T-cell (primary cell): ENCODE measurements at regions not wholly inside any gene's neighbourhood (a gene's known extent, or its start where the extent isn't known, plus 50 kb on each side); places are given as distances from the start of the nearest gene placed in this dataset.

Source experiments
- ATAC-seq, 4 experiments: fragments of 200-7000 bp in 3 of 4; fragments of 150-1000 bp in 1 of 4; cut with Tn5 transposase; replicated peaks in 1 of 4; 1 replicate in 3 of 4; 2 replicates in 1 of 4; pipeline ENCODE4 v1.10.0; 2021; ENCODE audit warnings: moderate library complexity in 3 of 4, mild to moderate bottlenecking in 2 of 4, moderate number of reproducible peaks in 1 of 4
- CTCF ChIA-PET, 2 donors: fragments of 300-600 bp; sonication (Branson Sonifier 250); formaldehyde crosslinking; loops; one replicate each; lab custom pipeline; 2022; ENCODE audit warnings: antibody characterized with exemption in 2 of 2; lab: Charles Lee
- POLR2A ChIA-PET, 2 donors: fragments of 300-600 bp; sonication (Branson Sonifier 250); formaldehyde crosslinking; loops; one replicate each; lab custom pipeline; 2022; ENCODE audit warnings: antibody characterized with exemption in 2 of 2; lab: Charles Lee
- DNase-seq, 35 experiments: peaks; one replicate each; pipeline versions ENCODE4 v3.0.0 to v3.0.0-alpha.2; 2013 to 2023
- H3K27ac ChIP-seq: one replicate; pipeline ENCODE4 v1.5.1; 2013; ENCODE audit warnings: low read length
- H3K27me3 ChIP-seq, 2 experiments: replicated peaks in 1 of 2; 1 replicate in 1 of 2; 2 replicates in 1 of 2; pipeline versions ENCODE4 v1.6.1 to v1.7.0; 2013; ENCODE audit warnings: low read length in 1 of 2, mixed read lengths in 1 of 2; ENCODE audit not compliant: control insufficient read depth in 2 of 2, insufficient read depth in 2 of 2; ENCODE audit errors: extremely low read depth in 1 of 2
- H3K36me3 ChIP-seq, 2 donors: 1 replicate in 1 of 2; 2 replicates in 1 of 2; pipeline versions ENCODE4 v1.6.1 to v1.7.0; 2013; ENCODE audit warnings: low read length in 1 of 2; ENCODE audit not compliant: control insufficient read depth in 2 of 2, insufficient read depth in 1 of 2; ENCODE audit errors: extremely low read depth in 1 of 2
- H3K4me1 ChIP-seq, 2 experiments: 1 replicate in 1 of 2; 2 replicates in 1 of 2; pipeline versions ENCODE4 v1.6.1 to v1.7.0; 2013; ENCODE audit warnings: low read length in 2 of 2, mixed read lengths in 1 of 2; ENCODE audit not compliant: insufficient read depth in 2 of 2, control insufficient read depth in 1 of 2; ENCODE audit errors: extremely low read depth in 1 of 2
- H3K4me3 ChIP-seq, 2 donors: 1 replicate in 1 of 2; 2 replicates in 1 of 2; pipeline versions ENCODE4 v1.5.1 to v1.7.0; 2013; ENCODE audit warnings: mild to moderate bottlenecking in 2 of 2, low read length in 1 of 2, moderate library complexity in 1 of 2; ENCODE audit not compliant: control insufficient read depth in 1 of 2; ENCODE audit errors: extremely low read depth in 1 of 2
- H3K9me3 ChIP-seq: 2 replicates; pipeline ENCODE4 v1.7.0; 2013
- H3K27ac Mint-ChIP-seq, 2 donors: one replicate each; pipeline ENCODE4 v1.8.0; 2020 to 2021; ENCODE audit warnings: mild to moderate bottlenecking in 2 of 2, mixed read lengths in 2 of 2
- H3K27me3 Mint-ChIP-seq, 2 donors: one replicate each; pipeline ENCODE4 v1.8.0; 2021 to 2022; ENCODE audit warnings: mixed read lengths in 2 of 2
- H3K36me3 Mint-ChIP-seq: one replicate; pipeline ENCODE4 v1.8.0; 2021; ENCODE audit warnings: mixed read lengths
- H3K4me1 Mint-ChIP-seq, 3 donors: one replicate each; pipeline ENCODE4 v1.8.0; 2020 to 2022; ENCODE audit warnings: mixed read lengths in 3 of 3, mild to moderate bottlenecking in 1 of 3
- H3K4me3 Mint-ChIP-seq, 3 donors: one replicate each; pipeline ENCODE4 v1.8.0; 2020 to 2022; ENCODE audit warnings: mild to moderate bottlenecking in 3 of 3, mixed read lengths in 3 of 3, moderate library complexity in 3 of 3
- H3K9me3 Mint-ChIP-seq, 3 donors: one replicate each; pipeline ENCODE4 v1.8.0; 2020 to 2022; ENCODE audit warnings: mixed read lengths in 3 of 3
- WGBS: methylation state at CpG from one replicate; pipeline ENCODE4 v1.1.5; 2013; ENCODE audit warnings: missing lambda C conversion rate; ENCODE audit not compliant: insufficient coverage; 5-methylcytosine and 5-hydroxymethylcytosine counted together

DNA sequence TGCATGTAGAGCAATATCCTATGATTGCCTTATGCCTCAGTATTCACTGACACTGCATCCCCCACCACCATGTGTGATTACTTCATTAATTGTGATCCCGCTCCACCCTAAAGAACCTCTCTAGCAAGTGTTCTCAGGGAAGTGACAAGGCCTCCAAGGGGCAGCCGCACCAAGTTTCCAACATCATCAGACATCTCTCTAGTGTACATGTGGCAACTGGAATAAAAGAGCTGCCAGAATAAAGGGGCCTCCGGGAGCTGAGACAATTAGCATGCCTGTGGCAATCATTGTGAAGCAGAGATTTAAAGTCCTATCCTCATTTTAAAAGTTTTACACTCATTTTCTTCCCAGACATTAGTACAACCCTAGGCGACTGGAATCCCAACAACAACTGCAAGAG, 902.1 kb upstream of the SEMA6D start:
- Histone ChIP-seq H3K36me3 (no peaks in the 10 kb centered on the region), H3K4me1 (no peaks in the 10 kb centered on the region), H3K27ac (no peak overlapping the region), H3K4me3 (no peak overlapping the region), H3K9me3 (no peaks in the 10 kb centered on the region), H3K27me3 (no peaks in the 10 kb centered on the region)
- DNase-seq (no peak), ATAC-seq (no peak)
- no peaks in the 10 kb centered on the region for H3K27me3 Mint-ChIP-seq
- 40% methylated on average over 1 of the region's 4 CpGs for WGBS
- ChIA-PET CTCF (no interaction called here), POLR2A (no interaction called here)
- H3K9me3 Mint-ChIP-seq: peaks cover 7 to 12% (median 10%) of the 10 kb centered on the region in 3 donors
- no peak overlapping the region for H3K4me3 Mint-ChIP-seq
- no peak overlapping the region for H3K27ac Mint-ChIP-seq
- no peaks in the 10 kb centered on the region for H3K4me1 Mint-ChIP-seq
- H3K36me3 Mint-ChIP-seq: no peaks in the 10 kb centered on the region

DNA sequence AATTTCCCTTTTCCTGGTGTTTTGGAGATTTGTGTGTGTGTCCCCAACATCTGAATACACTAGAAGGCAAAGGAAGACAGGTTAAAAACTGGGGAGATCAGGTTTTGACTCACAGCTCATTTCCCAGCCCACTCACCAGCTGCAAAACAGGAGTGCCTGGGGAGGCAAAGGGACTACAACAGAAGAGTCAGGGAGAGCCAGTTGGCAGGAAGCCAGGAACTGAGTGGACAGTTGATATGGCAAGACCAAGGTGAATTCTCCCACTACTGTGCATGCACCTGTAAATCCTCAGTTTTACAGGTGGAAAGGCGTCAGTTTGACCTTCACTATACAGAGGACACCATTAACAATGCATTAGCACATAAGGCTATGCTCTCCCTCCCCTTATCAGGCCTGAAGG, 901.5 kb upstream of the SEMA6D start:
- Histone ChIP-seq H3K36me3 (no peaks in the 10 kb centered on the region), H3K4me3 (no peak overlapping the region), H3K27ac (no peak overlapping the region), H3K4me1 (no peaks in the 10 kb centered on the region), H3K9me3 (no peaks in the 10 kb centered on the region), H3K27me3 (no peaks in the 10 kb centered on the region)
- ChIA-PET POLR2A (no interaction called here), CTCF (interaction anchor here in 1 of 2 donors (0.6 kb wide), 1 partner anchor 786 kb away, joined by 5 read pairs; no protein-coding TSS in a partner anchor)
- no peak overlapping the region for H3K4me3 Mint-ChIP-seq
- no peaks in the 10 kb centered on the region for H3K4me1 Mint-ChIP-seq
- H3K27ac Mint-ChIP-seq: no peak overlapping the region
- H3K36me3 Mint-ChIP-seq: no peaks in the 10 kb centered on the region
- H3K9me3 Mint-ChIP-seq: peaks cover 7 to 12% (median 10%) of the 10 kb centered on the region in 3 donors
- WGBS: 33% methylated on average over 1 of the region's 1 CpG
- ATAC-seq (no peak), DNase-seq (no peak)
- no peaks in the 10 kb centered on the region for H3K27me3 Mint-ChIP-seq

DNA sequence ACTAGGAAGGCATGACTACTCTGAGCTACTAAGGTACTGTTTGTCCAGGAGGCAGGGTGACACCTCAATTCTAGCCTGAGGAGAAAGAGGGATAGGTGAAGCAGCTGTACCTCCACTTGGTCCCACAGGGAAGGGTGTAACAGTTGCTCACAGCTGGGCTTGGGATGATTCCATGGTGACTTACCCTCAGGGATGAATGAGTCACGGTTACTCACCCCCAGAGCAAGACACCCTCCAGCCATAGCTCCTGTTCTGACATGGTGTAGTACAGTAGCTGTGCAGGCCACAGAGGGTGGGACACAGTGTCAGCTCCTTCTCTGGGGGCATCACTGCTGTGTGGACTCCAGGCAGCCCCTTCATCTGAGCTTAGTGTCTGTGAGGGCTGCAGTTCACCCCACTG, 868.6 kb upstream of the SEMA6D start:
- peaks cover 4 to 9% (median 6%) of the 10 kb centered on the region in 3 donors for H3K9me3 Mint-ChIP-seq
- no peaks in the 10 kb centered on the region for H3K36me3 Mint-ChIP-seq
- no peaks in the 10 kb centered on the region for H3K27me3 ChIP-seq
- no peak overlapping the region for H3K4me3 Mint-ChIP-seq
- no peak overlapping the region for H3K27ac ChIP-seq
- ChIA-PET POLR2A (no interaction called here), CTCF (no interaction called here)
- no peaks in the 10 kb centered on the region for H3K4me1 ChIP-seq
- H3K9me3 ChIP-seq: no peaks in the 10 kb centered on the region
- no peak overlapping the region for H3K4me3 ChIP-seq
- ATAC-seq: no peak
- H3K4me1 Mint-ChIP-seq: no peaks in the 10 kb centered on the region
- WGBS: no CpG with 5 or more reads among the region's 1 CpG
- no peaks in the 10 kb centered on the region for H3K27me3 Mint-ChIP-seq
- DNase-seq: no peak
- no peaks in the 10 kb centered on the region for H3K36me3 ChIP-seq
- no peak overlapping the region for H3K27ac Mint-ChIP-seq

DNA sequence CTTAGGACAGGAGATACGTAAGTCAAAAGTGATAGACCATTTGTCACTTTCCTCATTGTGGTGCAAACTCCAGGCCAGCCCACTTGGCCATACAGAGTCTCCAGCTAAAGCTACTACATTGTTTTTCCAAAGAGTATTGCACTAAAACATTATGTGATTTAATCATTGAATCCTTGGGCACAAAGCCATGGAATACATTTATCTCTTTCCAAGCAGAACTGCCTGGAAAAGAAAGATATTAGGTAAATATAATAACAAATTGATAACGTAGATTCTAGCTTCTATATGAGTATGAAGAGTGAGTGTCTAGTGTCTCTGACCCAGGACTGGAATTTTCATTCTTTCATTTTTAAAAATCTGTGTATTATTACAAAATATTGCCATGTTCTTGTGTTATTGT, 863.7 kb upstream of the SEMA6D start:
- Histone ChIP-seq H3K36me3 (no peaks in the 10 kb centered on the region), H3K4me1 (no peaks in the 10 kb centered on the region), H3K27ac (no peak overlapping the region), H3K9me3 (no peaks in the 10 kb centered on the region), H3K27me3 (no peaks in the 10 kb centered on the region), H3K4me3 (no peak overlapping the region)
- Mint-ChIP-seq H3K27ac (no peak overlapping the region), H3K9me3 (peaks cover 3 to 20% (median 18%) of the 10 kb centered on the region in 3 donors), H3K27me3 (no peaks in the 10 kb centered on the region), H3K4me3 (no peak overlapping the region), H3K4me1 (no peaks in the 10 kb centered on the region), H3K36me3 (no peaks in the 10 kb centered on the region)
- POLR2A ChIA-PET: no interaction called here
- ATAC-seq (no peak), DNase-seq (no peak)
- CTCF ChIA-PET: no interaction called here
- WGBS: 100% methylated on average over 1 of the region's 2 CpGs

DNA sequence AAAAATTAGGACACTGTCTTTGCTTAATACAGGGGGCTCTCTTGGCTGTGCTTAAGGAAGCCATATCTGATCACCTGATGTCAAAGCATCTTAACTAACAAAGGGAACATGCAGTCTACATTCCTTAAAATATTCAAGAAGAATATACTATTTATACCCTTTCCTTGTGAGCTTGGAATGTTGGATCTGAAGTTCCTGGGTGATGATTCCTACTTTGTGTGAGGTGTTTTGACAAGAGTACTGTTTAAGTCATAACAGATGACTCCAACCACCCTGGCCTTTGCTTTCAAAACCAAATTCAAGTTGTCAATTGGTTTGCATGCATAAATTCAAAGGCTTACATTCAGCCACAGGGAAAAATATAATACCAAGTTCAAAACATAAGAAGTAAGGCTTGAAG, 862.7 kb upstream of the SEMA6D start:
- Mint-ChIP-seq H3K27ac (no peak overlapping the region), H3K9me3 (peaks cover 5 to 20% (median 17%) of the 10 kb centered on the region in 3 donors), H3K27me3 (no peaks in the 10 kb centered on the region), H3K36me3 (no peaks in the 10 kb centered on the region), H3K4me1 (no peaks in the 10 kb centered on the region), H3K4me3 (no peak overlapping the region)
- CTCF ChIA-PET: no interaction called here
- DNase-seq (no peak), ATAC-seq (no peak)
- POLR2A ChIA-PET: no interaction called here
- Histone ChIP-seq H3K9me3 (no peaks in the 10 kb centered on the region), H3K4me3 (no peak overlapping the region), H3K4me1 (no peaks in the 10 kb centered on the region), H3K27me3 (no peaks in the 10 kb centered on the region), H3K27ac (no peak overlapping the region), H3K36me3 (no peaks in the 10 kb centered on the region)

DNA sequence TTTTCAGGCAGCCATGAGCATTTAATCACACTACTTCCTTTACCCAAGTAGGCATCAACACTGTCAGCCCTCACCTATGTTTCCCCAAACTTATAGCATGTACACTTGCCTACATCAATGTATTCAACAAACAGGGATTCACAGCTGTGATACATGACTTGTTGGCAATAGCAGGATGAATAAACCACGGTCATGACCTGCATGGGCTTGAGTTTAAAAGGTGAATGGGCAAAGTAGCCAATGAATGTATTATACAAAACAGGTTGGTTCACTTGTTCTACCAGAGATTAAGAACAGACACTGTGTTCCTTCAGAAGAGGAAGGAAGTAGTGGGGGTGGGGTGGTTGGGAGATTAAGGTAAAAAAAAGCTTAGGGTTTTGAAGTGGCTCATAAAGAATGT, 861.9 kb upstream of the SEMA6D start:
- DNase-seq: no peak
- Histone ChIP-seq H3K27ac (no peak overlapping the region), H3K4me3 (no peak overlapping the region), H3K4me1 (no peaks in the 10 kb centered on the region), H3K27me3 (no peaks in the 10 kb centered on the region), H3K36me3 (no peaks in the 10 kb centered on the region), H3K9me3 (no peaks in the 10 kb centered on the region)
- no peak overlapping the region for H3K4me3 Mint-ChIP-seq
- peaks cover 5 to 22% (median 20%) of the 10 kb centered on the region in 3 donors for H3K9me3 Mint-ChIP-seq
- no peaks in the 10 kb centered on the region for H3K27me3 Mint-ChIP-seq
- ChIA-PET POLR2A (no interaction called here), CTCF (no interaction called here)
- H3K36me3 Mint-ChIP-seq: no peaks in the 10 kb centered on the region
- H3K27ac Mint-ChIP-seq: no peak overlapping the region
- no peaks in the 10 kb centered on the region for H3K4me1 Mint-ChIP-seq
- WGBS: 40% methylated on average over 1 of the region's 1 CpG
- no peak for ATAC-seq

DNA sequence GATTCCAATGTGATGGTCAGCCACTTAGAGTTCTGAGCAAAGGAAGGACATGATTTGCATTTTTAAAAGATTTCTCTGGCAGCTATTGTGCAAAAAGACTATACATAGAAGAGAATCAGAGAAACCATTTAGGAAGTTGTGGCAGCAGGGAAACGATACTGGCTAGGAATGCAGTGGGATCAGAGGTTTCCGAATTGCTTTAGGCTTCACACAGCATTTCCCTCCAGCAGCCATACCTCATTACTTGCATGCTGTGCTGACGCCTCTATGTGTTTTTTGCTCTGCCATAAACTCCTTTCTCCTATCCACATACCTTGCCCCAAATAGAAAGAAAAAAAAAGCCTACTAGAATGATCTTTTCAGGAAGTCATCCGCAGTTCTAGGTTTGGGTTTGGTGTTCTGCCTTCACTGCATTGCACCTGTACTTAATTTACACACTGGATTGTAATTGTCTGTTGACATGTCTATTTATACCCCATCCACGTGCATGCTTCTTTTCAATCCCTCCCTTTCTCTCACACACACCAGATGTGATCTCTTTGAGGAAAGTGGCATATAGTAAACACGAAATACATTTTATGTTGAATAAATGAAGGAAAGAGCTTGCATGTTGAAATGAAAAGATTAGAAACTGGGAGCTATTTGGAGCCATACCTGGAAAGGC, 860.3 kb upstream of the SEMA6D start:
- CTCF ChIA-PET: no interaction called here
- H3K36me3 Mint-ChIP-seq: no peaks in the 10 kb centered on the region
- Histone ChIP-seq H3K4me3 (no peak overlapping the region), H3K9me3 (no peaks in the 10 kb centered on the region), H3K27ac (no peak overlapping the region), H3K27me3 (no peaks in the 10 kb centered on the region), H3K4me1 (no peaks in the 10 kb centered on the region), H3K36me3 (no peaks in the 10 kb centered on the region)
- H3K4me1 Mint-ChIP-seq: no peaks in the 10 kb centered on the region
- DNase-seq (no peak), ATAC-seq (no peak)
- H3K4me3 Mint-ChIP-seq: no peak overlapping the region
- H3K9me3 Mint-ChIP-seq: peaks cover 5 to 22% (median 21%) of the 10 kb centered on the region in 3 donors
- POLR2A ChIA-PET: no interaction called here
- H3K27me3 Mint-ChIP-seq: no peaks in the 10 kb centered on the region
- WGBS: no CpG with 5 or more reads among the region's 6 CpGs
- H3K27ac Mint-ChIP-seq: no peak overlapping the region
